ENCODE measurements at regions not wholly inside any gene's neighbourhood (a gene's known extent, or its start where the extent isn't known, plus 50 kb on each side); places are given as distances from the start of the nearest gene placed in this dataset.

DNA sequence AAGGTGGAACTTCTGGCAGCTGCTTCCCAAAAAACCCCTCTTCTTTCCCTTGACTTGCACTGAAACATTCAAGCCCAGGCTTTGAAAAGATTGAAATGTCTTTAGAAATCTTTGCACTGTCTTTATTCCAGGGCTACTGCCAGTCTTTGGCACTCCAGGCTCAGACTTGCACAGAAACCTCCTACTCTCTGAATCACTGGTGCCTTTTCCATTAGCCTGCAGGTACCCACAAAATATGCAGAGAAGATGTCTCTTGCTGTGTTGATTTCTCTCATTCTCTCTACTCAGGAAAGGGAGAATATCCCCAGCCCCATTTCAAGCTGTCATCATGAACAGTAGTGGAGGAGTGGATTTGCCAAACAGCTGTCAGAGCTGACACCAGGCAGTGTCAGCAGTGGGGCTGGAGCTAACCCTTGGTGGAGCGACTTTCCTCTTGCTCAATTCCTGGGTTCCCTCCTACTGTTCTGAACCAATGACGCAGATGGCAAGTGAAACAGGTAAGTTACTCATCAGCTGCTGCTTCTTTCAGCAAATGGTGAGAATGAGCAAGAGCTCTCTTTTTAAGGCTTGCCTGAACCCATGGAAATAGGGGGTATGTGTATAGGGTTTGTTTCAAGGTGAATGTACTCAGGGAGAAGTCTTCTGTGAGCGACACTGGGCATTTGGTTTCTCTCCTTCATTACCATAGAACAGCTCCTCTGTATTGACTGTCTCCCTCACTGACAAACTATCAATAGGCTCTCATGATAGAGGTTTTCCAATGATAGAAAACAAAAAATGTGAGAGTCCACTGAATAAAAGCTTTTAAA lies 362.4 kb downstream of the ADRA2A start:
- no peak for TF ChIP-seq POLR2A (IDR thresholded peaks at IDR 0.05)
- TF ChIP-seq, protein P1, sequence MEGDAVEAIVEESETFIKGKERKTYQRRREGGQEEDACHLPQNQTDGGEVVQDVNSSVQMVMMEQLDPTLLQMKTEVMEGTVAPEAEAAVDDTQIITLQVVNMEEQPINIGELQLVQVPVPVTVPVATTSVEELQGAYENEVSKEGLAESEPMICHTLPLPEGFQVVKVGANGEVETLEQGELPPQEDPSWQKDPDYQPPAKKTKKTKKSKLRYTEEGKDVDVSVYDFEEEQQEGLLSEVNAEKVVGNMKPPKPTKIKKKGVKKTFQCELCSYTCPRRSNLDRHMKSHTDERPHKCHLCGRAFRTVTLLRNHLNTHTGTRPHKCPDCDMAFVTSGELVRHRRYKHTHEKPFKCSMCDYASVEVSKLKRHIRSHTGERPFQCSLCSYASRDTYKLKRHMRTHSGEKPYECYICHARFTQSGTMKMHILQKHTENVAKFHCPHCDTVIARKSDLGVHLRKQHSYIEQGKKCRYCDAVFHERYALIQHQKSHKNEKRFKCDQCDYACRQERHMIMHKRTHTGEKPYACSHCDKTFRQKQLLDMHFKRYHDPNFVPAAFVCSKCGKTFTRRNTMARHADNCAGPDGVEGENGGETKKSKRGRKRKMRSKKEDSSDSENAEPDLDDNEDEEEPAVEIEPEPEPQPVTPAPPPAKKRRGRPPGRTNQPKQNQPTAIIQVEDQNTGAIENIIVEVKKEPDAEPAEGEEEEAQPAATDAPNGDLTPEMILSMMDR (IDR thresholded peaks at IDR 0.05): no peak
